CD14-positive monocyte (primary cell): ENCODE measurements at regions not wholly inside any gene's neighbourhood (a gene's known extent, or its start where the extent isn't known, plus 50 kb on each side); places are given as distances from the start of the nearest gene placed in this dataset.
"Not testable (repeated sequence)": the region's sequence is repeated elsewhere in the genome, so short reads cannot be mapped to it uniquely, and the experiment has no call there.

Experiments used
- DNase-seq, 3 donors: peaks; one replicate each; pipeline ENCODE4 v3.0.0-alpha.2; 2011 to 2022
- H2AFZ ChIP-seq: 2 replicates; pipeline ENCODE4 v1.6.0; 2012; ENCODE audit warnings: mild to moderate bottlenecking, low read depth, low read length, inconsistent platforms; ENCODE audit not compliant: insufficient read depth, poor library complexity, severe bottlenecking
- H3K27ac ChIP-seq, 2 donors: 1 replicate in 1 of 2; 2 replicates in 1 of 2; pipeline ENCODE4 v1.5.1; 2012 to 2013; ENCODE audit warnings: low read length in 2 of 2, control low read depth in 1 of 2, inconsistent platforms in 1 of 2, low read depth in 1 of 2, mild to moderate bottlenecking in 1 of 2
- H3K27me3 ChIP-seq, 2 donors: one replicate each; pipeline versions ENCODE4 v1.6.0 to v1.6.1; 2011 to 2013; ENCODE audit warnings: low read length in 2 of 2; ENCODE audit not compliant: control insufficient read depth in 2 of 2, insufficient read depth in 2 of 2
- H3K36me3 ChIP-seq, 2 donors: replicated peaks in 1 of 2; 1 replicate in 1 of 2; 2 replicates in 1 of 2; pipeline versions ENCODE4 v1.5.1 to v1.6.1; 2012 to 2013; ENCODE audit warnings: low read length in 2 of 2, control low read depth in 1 of 2, inconsistent platforms in 1 of 2, mild to moderate bottlenecking in 1 of 2; ENCODE audit not compliant: insufficient read depth in 2 of 2, control insufficient read depth in 1 of 2
- H3K4me1 ChIP-seq, 2 donors: 1 replicate in 1 of 2; 2 replicates in 1 of 2; pipeline versions ENCODE4 v1.5.1 to v1.6.1; 2012 to 2013; ENCODE audit warnings: low read length in 2 of 2, control low read depth in 1 of 2, inconsistent platforms in 1 of 2, mild to moderate bottlenecking in 1 of 2, moderate library complexity in 1 of 2; ENCODE audit not compliant: insufficient read depth in 2 of 2, control insufficient read depth in 1 of 2
- H3K4me2 ChIP-seq: replicated peaks from 2 replicates; pipeline ENCODE3; 2012; ENCODE audit warnings: low read length, moderate library complexity, mild to moderate bottlenecking; ENCODE audit not compliant: poor library complexity, severe bottlenecking; ENCODE audit errors: extremely low read depth
- H3K4me3 ChIP-seq, 3 experiments: fragments of 200-600 bp in 1 of 3; sonication (generic) in 1 of 3; replicated peaks in 1 of 3; 1 replicate in 2 of 3; 2 replicates in 1 of 3; pipeline ENCODE4 v1.5.1; 2011 to 2013; ENCODE audit warnings: low read length in 3 of 3, mild to moderate bottlenecking in 3 of 3, control low read depth in 2 of 3, low read depth in 2 of 3, inconsistent platforms in 1 of 3, moderate library complexity in 1 of 3
- H3K79me2 ChIP-seq: 2 replicates; pipeline ENCODE4 v1.6.0; 2012; ENCODE audit warnings: mild to moderate bottlenecking, control low read depth, inconsistent platforms, low read length, moderate library complexity; ENCODE audit not compliant: insufficient read depth
- H3K9ac ChIP-seq: 2 replicates; pipeline ENCODE4 v1.6.0; 2017; ENCODE audit warnings: low read length, mild to moderate bottlenecking; ENCODE audit not compliant: insufficient read depth, poor library complexity, severe bottlenecking
- H3K9me3 ChIP-seq, 2 donors: replicated peaks in 1 of 2; 1 replicate in 1 of 2; 2 replicates in 1 of 2; pipeline versions ENCODE4 v1.5.1 to v1.6.1; 2012 to 2013; ENCODE audit warnings: low read length in 2 of 2, control low read depth in 1 of 2; ENCODE audit not compliant: control insufficient read depth in 1 of 2, insufficient read depth in 1 of 2
- H4K20me1 ChIP-seq: 2 replicates; pipeline ENCODE4 v1.6.0; 2012; ENCODE audit warnings: mild to moderate bottlenecking, low read length, control low read depth, moderate library complexity; ENCODE audit not compliant: insufficient read depth
- H3K27ac Mint-ChIP-seq, 7 donors: one replicate each; pipeline ENCODE4 v1.8.0; 2020; ENCODE audit warnings: mild to moderate bottlenecking in 7 of 7, mixed read lengths in 7 of 7, moderate library complexity in 6 of 7, inconsistent platforms in 2 of 7
- H3K27me3 Mint-ChIP-seq, 3 donors: one replicate each; pipeline ENCODE4 v1.8.0; 2021 to 2022; ENCODE audit warnings: low read depth in 3 of 3, mild to moderate bottlenecking in 3 of 3, mixed read lengths in 3 of 3, moderate library complexity in 3 of 3, inconsistent platforms in 1 of 3
- H3K36me3 Mint-ChIP-seq, 2 donors: one replicate each; pipeline ENCODE4 v1.8.0; 2020; ENCODE audit warnings: mixed read lengths in 2 of 2, inconsistent platforms in 1 of 2, mild to moderate bottlenecking in 1 of 2
- H3K4me1 Mint-ChIP-seq: one replicate; pipeline ENCODE4 v1.8.0; 2020; ENCODE audit warnings: mild to moderate bottlenecking, mixed read lengths
- H3K4me3 Mint-ChIP-seq, 2 donors: one replicate each; pipeline ENCODE4 v1.8.0; 2020; ENCODE audit warnings: mild to moderate bottlenecking in 2 of 2, mixed read lengths in 2 of 2, moderate library complexity in 1 of 2
- H3K9me3 Mint-ChIP-seq, 7 donors: one replicate each; pipeline ENCODE4 v1.8.0; 2020 to 2022; ENCODE audit warnings: mixed read lengths in 7 of 7, mild to moderate bottlenecking in 6 of 7, moderate library complexity in 6 of 7, inconsistent platforms in 2 of 7
- WGBS: methylation state at CpG from one replicate; pipeline ENCODE4 v1.1.5; 2013; ENCODE audit warnings: missing lambda C conversion rate; ENCODE audit not compliant: insufficient coverage; 5-methylcytosine and 5-hydroxymethylcytosine counted together
- intact Hi-C, 2 donors: fragments of 100-400 bp; cut with micrococcal nuclease; formaldehyde crosslinking; loops; one replicate each; pipeline versions ENCODE4 v1.15.0 to v1.15.1; 2023
- TF ChIP-seq, protein P1 (sequence below): fragments of 200-600 bp; IDR thresholded peaks from one replicate; pipeline ENCODE4 v1.8.0; 2022; ENCODE audit warnings: antibody characterized with exemption, mild to moderate bottlenecking

DNA sequence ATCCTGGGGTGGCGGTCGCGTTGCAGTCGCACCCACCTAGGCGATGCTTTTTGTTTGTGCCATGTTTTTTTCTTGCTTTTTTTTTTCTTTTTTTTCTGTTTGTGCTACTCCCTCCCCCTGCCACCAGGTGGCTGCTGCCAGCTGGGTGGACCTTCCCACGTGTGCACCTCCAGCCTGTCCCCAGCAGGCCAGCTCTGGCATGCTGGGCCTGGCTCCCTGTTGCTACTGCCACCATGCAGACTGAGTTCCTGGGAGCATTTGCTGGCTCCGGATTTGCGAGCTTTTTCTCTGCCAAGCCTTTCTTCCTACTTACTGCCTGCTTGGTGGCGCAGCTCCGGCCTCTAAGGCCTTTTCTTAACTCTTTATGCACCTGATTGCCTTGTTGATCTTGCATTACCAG, 161.2 kb upstream of the WDFY3 start:
- Histone ChIP-seq H3K9me3 (peaks cover 0 to 8% of the 10 kb centered on the region in 2 donors), H2AFZ (no peak overlapping the region), H3K9ac (no peak overlapping the region), H3K79me2 (no peaks in the 10 kb centered on the region), H3K4me3 (no peak overlapping the region), H3K4me1 (no peaks in the 10 kb centered on the region), H3K36me3 (no peaks in the 10 kb centered on the region), H3K27me3 (no peaks in the 10 kb centered on the region), H4K20me1 (no peaks in the 10 kb centered on the region), H3K27ac (no peak overlapping the region), H3K4me2 (no peak overlapping the region)
- TF ChIP-seq, protein P1, sequence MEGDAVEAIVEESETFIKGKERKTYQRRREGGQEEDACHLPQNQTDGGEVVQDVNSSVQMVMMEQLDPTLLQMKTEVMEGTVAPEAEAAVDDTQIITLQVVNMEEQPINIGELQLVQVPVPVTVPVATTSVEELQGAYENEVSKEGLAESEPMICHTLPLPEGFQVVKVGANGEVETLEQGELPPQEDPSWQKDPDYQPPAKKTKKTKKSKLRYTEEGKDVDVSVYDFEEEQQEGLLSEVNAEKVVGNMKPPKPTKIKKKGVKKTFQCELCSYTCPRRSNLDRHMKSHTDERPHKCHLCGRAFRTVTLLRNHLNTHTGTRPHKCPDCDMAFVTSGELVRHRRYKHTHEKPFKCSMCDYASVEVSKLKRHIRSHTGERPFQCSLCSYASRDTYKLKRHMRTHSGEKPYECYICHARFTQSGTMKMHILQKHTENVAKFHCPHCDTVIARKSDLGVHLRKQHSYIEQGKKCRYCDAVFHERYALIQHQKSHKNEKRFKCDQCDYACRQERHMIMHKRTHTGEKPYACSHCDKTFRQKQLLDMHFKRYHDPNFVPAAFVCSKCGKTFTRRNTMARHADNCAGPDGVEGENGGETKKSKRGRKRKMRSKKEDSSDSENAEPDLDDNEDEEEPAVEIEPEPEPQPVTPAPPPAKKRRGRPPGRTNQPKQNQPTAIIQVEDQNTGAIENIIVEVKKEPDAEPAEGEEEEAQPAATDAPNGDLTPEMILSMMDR, result no peak
- Mint-ChIP-seq H3K36me3 (no peaks in the 10 kb centered on the region), H3K27ac (peak overlapping the region in 1 of 7 donors; percentile 36), H3K4me3 (no peak overlapping the region), H3K27me3 (peaks cover 0 to 6% (median 3%) of the 10 kb centered on the region in 3 donors), H3K4me1 (no peaks in the 10 kb centered on the region), H3K9me3 (peaks cover 0 to 5% (median 2%) of the 10 kb centered on the region in 7 donors)
- 78% methylated on average over 5 of the region's 10 CpGs for WGBS
- DNase-seq, result no peak
- intact Hi-C loops, result no loop called here

DNA sequence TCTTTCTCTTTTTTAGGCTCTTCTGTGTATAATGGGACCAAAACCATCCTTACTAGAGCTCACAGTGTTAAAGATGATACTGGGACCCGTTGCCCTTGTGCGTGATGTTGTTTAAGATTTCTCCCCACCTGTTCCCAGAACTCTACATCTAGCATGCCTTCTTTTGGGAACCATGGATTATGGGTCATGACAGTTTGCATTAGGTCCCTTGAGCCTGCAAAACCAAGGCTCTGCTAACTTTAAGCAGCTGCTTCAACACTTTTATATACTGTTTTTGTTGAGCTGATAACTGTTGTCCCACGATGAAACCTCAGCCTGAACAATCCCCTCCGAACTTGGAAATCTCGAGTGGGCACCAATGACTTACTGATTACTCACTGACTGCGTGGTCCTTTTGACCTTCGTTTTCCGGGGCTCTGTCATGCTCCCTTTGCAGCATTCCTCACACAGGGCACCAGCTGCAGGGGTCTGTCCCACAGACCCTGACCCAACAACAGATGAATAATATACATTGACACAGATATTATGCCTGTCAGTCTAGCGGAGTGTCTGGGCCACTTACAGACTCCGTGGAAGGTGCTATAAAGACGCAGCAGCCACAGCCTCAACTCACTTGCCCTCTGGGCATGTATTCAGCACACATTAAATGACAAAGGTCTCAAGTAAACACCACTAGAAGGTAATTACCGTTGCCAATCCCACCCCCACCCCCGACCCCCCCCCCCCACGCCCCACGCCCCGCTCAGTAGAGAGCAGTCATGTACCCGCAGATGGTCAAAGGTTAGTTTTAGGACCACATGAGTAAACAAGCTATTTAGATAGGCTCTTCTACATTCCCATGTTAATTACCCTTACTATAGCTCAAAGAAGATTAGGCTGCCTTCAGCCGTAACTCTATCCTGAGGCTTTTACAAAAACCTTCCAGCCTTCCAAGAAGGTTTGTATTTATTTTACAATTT, 162.0 kb upstream of the WDFY3 start:
- H3K27me3 ChIP-seq, result no peaks in the 10 kb centered on the region
- H3K27ac ChIP-seq, result no peak overlapping the region
- TF ChIP-seq, protein P1, result no peak
- H3K9ac ChIP-seq, result no peak overlapping the region
- H3K79me2 ChIP-seq, result no peaks in the 10 kb centered on the region
- no peaks in the 10 kb centered on the region for H3K4me1 Mint-ChIP-seq
- no peak overlapping the region for H3K27ac Mint-ChIP-seq
- no peaks in the 10 kb centered on the region for H4K20me1 ChIP-seq
- no peaks in the 10 kb centered on the region for H3K36me3 ChIP-seq
- no peak overlapping the region for H3K4me2 ChIP-seq
- H3K4me1 ChIP-seq, result no peaks in the 10 kb centered on the region
- 95% methylated on average over 9 of the region's 18 CpGs for WGBS
- no peak overlapping the region for H3K4me3 ChIP-seq
- H3K27me3 Mint-ChIP-seq, result peaks cover 3 to 6% (median 5%) of the 10 kb centered on the region in 3 donors
- H3K9me3 Mint-ChIP-seq, result peaks cover 0 to 7% (median 3%) of the 10 kb centered on the region in 7 donors
- DNase-seq, result no peak
- no peak overlapping the region for H3K4me3 Mint-ChIP-seq
- H3K36me3 Mint-ChIP-seq, result no peaks in the 10 kb centered on the region
- intact Hi-C loops, result no loop called here
- peaks cover 0 to 8% of the 10 kb centered on the region in 2 donors for H3K9me3 ChIP-seq
- H2AFZ ChIP-seq, result no peak overlapping the region

DNA sequence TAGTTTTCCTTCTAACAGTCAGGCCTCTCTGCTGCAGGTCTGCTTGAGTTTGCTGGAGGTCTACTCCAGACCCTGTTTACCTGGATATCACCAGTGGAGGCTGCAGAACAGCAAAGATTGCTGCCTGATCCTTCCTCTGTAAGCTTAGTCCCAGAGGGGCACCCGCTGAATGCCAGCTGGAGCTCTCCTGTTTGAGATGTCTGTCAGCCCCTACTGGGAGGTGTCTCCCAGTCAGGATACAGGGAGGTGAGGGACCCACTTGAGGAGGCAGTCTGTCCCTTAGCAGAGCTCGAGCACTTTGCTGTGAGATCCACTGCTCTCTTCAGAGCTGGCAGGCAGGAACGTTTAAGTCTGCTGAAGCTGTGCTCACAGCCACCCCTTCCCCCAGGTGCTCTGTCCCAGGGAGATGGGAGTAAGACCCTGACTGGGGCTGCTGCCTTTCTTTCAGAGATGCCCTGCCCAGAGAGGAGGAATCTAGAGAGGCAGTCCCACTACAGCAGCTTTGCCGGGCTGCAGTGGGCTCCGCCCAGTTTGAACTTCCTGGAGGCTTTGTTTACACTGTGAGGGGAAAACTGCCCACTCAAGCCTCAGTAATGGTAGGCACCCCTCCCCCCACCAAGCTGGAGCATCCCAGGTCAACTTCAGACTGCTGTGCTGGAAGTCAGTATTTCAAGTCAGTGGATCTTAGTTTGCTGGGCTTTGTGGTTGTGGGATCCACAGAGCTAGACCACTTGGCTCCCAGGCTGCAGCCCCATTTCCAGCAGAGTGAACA, 163.1 kb upstream of the WDFY3 start:
- H3K27me3 ChIP-seq, H3K4me3 ChIP-seq, H3K4me1 Mint-ChIP-seq, intact Hi-C loops, H3K9me3 ChIP-seq, DNase-seq, H2AFZ ChIP-seq, H3K27ac Mint-ChIP-seq, H3K4me1 ChIP-seq, H3K36me3 ChIP-seq, H3K9me3 Mint-ChIP-seq, H3K4me2 ChIP-seq, H3K79me2 ChIP-seq, H3K27me3 Mint-ChIP-seq, H3K4me3 Mint-ChIP-seq, H3K27ac ChIP-seq, H3K9ac ChIP-seq, H3K36me3 Mint-ChIP-seq, H4K20me1 ChIP-seq: not testable (repeated sequence)
- WGBS, result 93% methylated on average over 3 of the region's 5 CpGs
